CD4-positive, CD25-positive, alpha-beta regulatory T cell (primary cell): ENCODE measurements at regions not wholly inside any gene's neighbourhood (a gene's known extent, or its start where the extent isn't known, plus 50 kb on each side); places are given as distances from the start of the nearest gene placed in this dataset.

Experiments
- ATAC-seq, 2 donors: fragments of 150-1000 bp; cut with Tn5 transposase; one replicate each; pipeline ENCODE4 v1.10.0; 2021; ENCODE audit warnings: low read depth in 2 of 2, moderate number of reproducible peaks in 2 of 2, moderate library complexity in 1 of 2
- DNase-seq, 3 donors: peaks; one replicate each; pipeline versions ENCODE4 v3.0.0 to v3.0.0-alpha.2; 2012 to 2022; ENCODE audit warnings: mixed read lengths in 1 of 3
- H3K27ac ChIP-seq: one replicate; pipeline ENCODE4 v1.7.0; 2013; ENCODE audit warnings: mild to moderate bottlenecking, low read length; ENCODE audit not compliant: insufficient read depth, poor library complexity, severe bottlenecking
- H3K27me3 ChIP-seq: one replicate; pipeline ENCODE4 v1.7.0; 2013; ENCODE audit warnings: low read length; ENCODE audit not compliant: control insufficient read depth, insufficient read depth
- H3K36me3 ChIP-seq: one replicate; pipeline ENCODE4 v1.7.0; 2013; ENCODE audit warnings: mild to moderate bottlenecking, low read length, moderate library complexity; ENCODE audit not compliant: control insufficient read depth, insufficient read depth
- H3K4me1 ChIP-seq: 2 replicates; pipeline ENCODE4 v1.7.0; 2013; ENCODE audit warnings: mild to moderate bottlenecking, low read length; ENCODE audit not compliant: insufficient read depth, control insufficient read depth, poor library complexity, severe bottlenecking
- H3K4me3 ChIP-seq: one replicate; pipeline ENCODE4 v1.7.0; 2013; ENCODE audit warnings: low read depth, mild to moderate bottlenecking, low read length, moderate library complexity
- H3K9me3 ChIP-seq, 2 experiments: 1 replicate in 1 of 2; 2 replicates in 1 of 2; pipeline ENCODE4 v1.7.0; 2013; ENCODE audit warnings: low read length in 2 of 2, mild to moderate bottlenecking in 1 of 2, moderate library complexity in 1 of 2; ENCODE audit not compliant: control insufficient read depth in 2 of 2
- H3K27ac Mint-ChIP-seq, 3 donors: one replicate each; pipeline ENCODE4 v1.8.0; 2020 to 2022; ENCODE audit warnings: mild to moderate bottlenecking in 3 of 3, mixed read lengths in 3 of 3, moderate library complexity in 2 of 3
- H3K27me3 Mint-ChIP-seq: one replicate; pipeline ENCODE4 v1.8.0; 2022; ENCODE audit warnings: mild to moderate bottlenecking, mixed read lengths
- H3K36me3 Mint-ChIP-seq: one replicate; pipeline ENCODE4 v1.8.0; 2020; ENCODE audit warnings: mixed read lengths
- H3K4me1 Mint-ChIP-seq, 4 donors: one replicate each; pipeline ENCODE4 v1.8.0; 2020 to 2022; ENCODE audit warnings: mixed read lengths in 4 of 4, mild to moderate bottlenecking in 1 of 4
- H3K4me3 Mint-ChIP-seq, 4 donors: one replicate each; pipeline ENCODE4 v1.8.0; 2020 to 2022; ENCODE audit warnings: mild to moderate bottlenecking in 4 of 4, mixed read lengths in 4 of 4, moderate library complexity in 3 of 4
- H3K9me3 Mint-ChIP-seq, 7 donors: one replicate each; pipeline ENCODE4 v1.8.0; 2020 to 2022; ENCODE audit warnings: mixed read lengths in 7 of 7, mild to moderate bottlenecking in 3 of 7, moderate library complexity in 2 of 7

GRCh38 chr7:51455513-51455912, 138.9 kb upstream of the COBL start:
- no peaks in the 10 kb centered on the region for H3K4me1 ChIP-seq
- no peak overlapping the region for H3K27ac ChIP-seq
- H3K9me3 ChIP-seq = no peaks in the 10 kb centered on the region
- H3K9me3 Mint-ChIP-seq = peaks cover 0 to 6% (median 1%) of the 10 kb centered on the region in 7 donors
- no peaks in the 10 kb centered on the region for H3K36me3 Mint-ChIP-seq
- H3K4me1 Mint-ChIP-seq = no peaks in the 10 kb centered on the region
- H3K4me3 Mint-ChIP-seq = no peak overlapping the region
- no peak for DNase-seq
- peaks cover 6% of the 10 kb centered on the region for H3K27me3 Mint-ChIP-seq
- H3K36me3 ChIP-seq = no peaks in the 10 kb centered on the region
- H3K27me3 ChIP-seq = no peaks in the 10 kb centered on the region
- H3K4me3 ChIP-seq = no peak overlapping the region
- H3K27ac Mint-ChIP-seq = no peak overlapping the region
- ATAC-seq = no peak

- no peak for ATAC-seq
- Histone ChIP-seq H3K27ac (no peak overlapping the region), H3K4me1 (no peaks in the 10 kb centered on the region), H3K36me3 (no peaks in the 10 kb centered on the region), H3K27me3 (no peaks in the 10 kb centered on the region), H3K9me3 (no peaks in the 10 kb centered on the region), H3K4me3 (no peak overlapping the region)
- no peak overlapping the region for H3K4me3 Mint-ChIP-seq
- peaks cover 2 to 9% (median 3%) of the 10 kb centered on the region in 7 donors for H3K9me3 Mint-ChIP-seq
- no peak overlapping the region for H3K27ac Mint-ChIP-seq
- no peak for DNase-seq
- H3K36me3 Mint-ChIP-seq = no peaks in the 10 kb centered on the region
- H3K27me3 Mint-ChIP-seq = peaks cover 6% of the 10 kb centered on the region
- no peaks in the 10 kb centered on the region for H3K4me1 Mint-ChIP-seq
Measured at GRCh38 chr7:51455086-51455485, 138.5 kb upstream of the COBL start.

- no peaks in the 10 kb centered on the region for H3K4me1 Mint-ChIP-seq
- Histone ChIP-seq H3K9me3 (no peaks in the 10 kb centered on the region), H3K4me3 (no peak overlapping the region), H3K27ac (no peak overlapping the region), H3K4me1 (no peaks in the 10 kb centered on the region), H3K27me3 (no peaks in the 10 kb centered on the region), H3K36me3 (no peaks in the 10 kb centered on the region)
- no peak for DNase-seq
- H3K27ac Mint-ChIP-seq = no peak overlapping the region
- peaks cover 0 to 9% (median 3%) of the 10 kb centered on the region in 7 donors for H3K9me3 Mint-ChIP-seq
- ATAC-seq = no peak
- H3K4me3 Mint-ChIP-seq = no peak overlapping the region
- no peaks in the 10 kb centered on the region for H3K36me3 Mint-ChIP-seq
- no peaks in the 10 kb centered on the region for H3K27me3 Mint-ChIP-seq
Measured at GRCh38 chr7:51452694-51453093, 136.1 kb upstream of the COBL start.

DNA sequence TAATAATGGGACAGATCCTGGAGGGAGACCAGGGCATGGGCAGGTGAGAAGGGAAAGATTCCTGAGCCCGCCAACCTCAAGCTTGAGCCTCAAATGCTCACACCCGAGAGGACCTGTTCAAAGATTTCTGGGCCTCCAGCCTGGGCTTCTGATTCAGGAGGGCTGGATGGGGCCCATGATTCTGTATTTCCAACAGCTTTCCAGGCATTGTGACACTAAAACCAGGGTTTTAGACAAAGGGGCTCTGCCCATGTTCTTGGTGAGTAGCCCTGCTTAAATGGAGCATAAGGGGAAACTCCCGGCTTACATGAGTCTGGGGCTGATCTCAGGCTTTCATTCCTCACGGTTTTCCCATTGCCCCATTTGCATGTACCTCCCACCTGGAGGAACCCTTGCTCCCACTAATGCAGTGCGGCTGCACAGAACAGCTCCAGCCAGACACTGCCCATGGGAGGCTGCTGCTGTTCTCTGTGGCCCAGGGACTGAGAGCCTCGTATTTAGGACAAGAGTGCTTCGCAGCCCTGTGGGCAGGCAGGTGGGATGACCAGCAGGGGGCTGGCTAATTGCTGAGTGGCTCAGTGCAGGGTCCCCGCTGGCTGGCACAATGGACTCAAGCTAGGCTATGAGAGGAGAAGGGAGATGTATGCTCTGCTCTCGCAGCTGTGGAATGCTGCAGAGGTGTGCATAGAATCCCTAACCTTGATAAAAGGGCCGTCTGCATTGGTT, 135.3 kb upstream of the COBL start:
- no peak overlapping the region for H3K4me3 Mint-ChIP-seq
- ATAC-seq = no peak
- Histone ChIP-seq H3K27ac (no peak overlapping the region), H3K9me3 (no peaks in the 10 kb centered on the region), H3K36me3 (no peaks in the 10 kb centered on the region), H3K4me1 (no peaks in the 10 kb centered on the region), H3K4me3 (no peak overlapping the region), H3K27me3 (no peaks in the 10 kb centered on the region)
- no peaks in the 10 kb centered on the region for H3K36me3 Mint-ChIP-seq
- no peak overlapping the region for H3K27ac Mint-ChIP-seq
- no peaks in the 10 kb centered on the region for H3K4me1 Mint-ChIP-seq
- H3K27me3 Mint-ChIP-seq = no peaks in the 10 kb centered on the region
- DNase-seq = no peak
- H3K9me3 Mint-ChIP-seq = peaks cover 0 to 9% (median 3%) of the 10 kb centered on the region in 7 donors

DNA sequence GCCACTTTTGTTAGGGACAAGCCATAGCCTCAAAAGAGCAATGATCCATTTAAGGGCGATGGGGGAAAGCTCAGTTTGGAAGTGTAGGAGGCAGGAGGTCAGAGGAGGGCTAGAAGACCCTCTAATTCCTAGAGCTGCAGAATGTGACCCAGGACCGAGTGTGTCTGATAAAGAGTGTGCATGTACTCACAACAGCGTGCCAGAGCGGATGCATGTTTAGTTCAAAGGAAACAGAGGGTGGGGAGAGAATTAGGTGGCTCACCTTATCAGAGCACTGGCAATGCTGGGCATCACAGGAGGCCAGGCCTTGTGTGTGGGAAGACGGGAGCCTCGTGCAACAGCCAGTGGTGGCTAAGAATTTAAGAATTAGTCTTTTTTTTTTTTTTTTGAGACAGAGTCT, 133.9 kb upstream of the COBL start:
- Histone ChIP-seq H3K27me3 (no peaks in the 10 kb centered on the region), H3K4me1 (no peaks in the 10 kb centered on the region), H3K4me3 (no peak overlapping the region), H3K27ac (no peak overlapping the region), H3K9me3 (no peaks in the 10 kb centered on the region), H3K36me3 (no peaks in the 10 kb centered on the region)
- no peaks in the 10 kb centered on the region for H3K4me1 Mint-ChIP-seq
- H3K27ac Mint-ChIP-seq = no peak overlapping the region
- no peak for ATAC-seq
- DNase-seq = no peak
- H3K9me3 Mint-ChIP-seq = peaks cover 0 to 9% (median 4%) of the 10 kb centered on the region in 7 donors
- no peaks in the 10 kb centered on the region for H3K27me3 Mint-ChIP-seq
- no peaks in the 10 kb centered on the region for H3K36me3 Mint-ChIP-seq
- no peak overlapping the region for H3K4me3 Mint-ChIP-seq

GRCh38 chr7:51446785-51447184, 130.2 kb upstream of the COBL start:
- no peak overlapping the region for H3K4me3 ChIP-seq
- H3K36me3 ChIP-seq = no peaks in the 10 kb centered on the region
- H3K27me3 ChIP-seq = no peaks in the 10 kb centered on the region
- DNase-seq (no peak), ATAC-seq (no peak)
- H3K9me3 Mint-ChIP-seq = peaks cover 0 to 17% (median 10%) of the 10 kb centered on the region in 7 donors
- no peaks in the 10 kb centered on the region for H3K27me3 Mint-ChIP-seq
- no peak overlapping the region for H3K27ac Mint-ChIP-seq
- no peak overlapping the region for H3K4me3 Mint-ChIP-seq
- no peaks in the 10 kb centered on the region for H3K36me3 Mint-ChIP-seq
- no peaks in the 10 kb centered on the region for H3K4me1 ChIP-seq
- peaks cover 0 to 6% (median 0%) of the 10 kb centered on the region in 4 donors for H3K4me1 Mint-ChIP-seq
- peaks cover 0 to 10% of the 10 kb centered on the region in 2 experiments for H3K9me3 ChIP-seq
- no peak overlapping the region for H3K27ac ChIP-seq

GRCh38 chr7:51446356-51446755, 129.7 kb upstream of the COBL start:
- H3K27me3 Mint-ChIP-seq = no peaks in the 10 kb centered on the region
- H3K4me3 Mint-ChIP-seq = no peak overlapping the region
- DNase-seq = no peak
- Histone ChIP-seq H3K4me1 (no peaks in the 10 kb centered on the region), H3K4me3 (no peak overlapping the region), H3K36me3 (no peaks in the 10 kb centered on the region), H3K27me3 (no peaks in the 10 kb centered on the region), H3K27ac (no peak overlapping the region), H3K9me3 (peaks cover 0 to 10% of the 10 kb centered on the region in 2 experiments)
- peaks cover 0 to 17% (median 10%) of the 10 kb centered on the region in 7 donors for H3K9me3 Mint-ChIP-seq
- no peaks in the 10 kb centered on the region for H3K36me3 Mint-ChIP-seq
- ATAC-seq = no peak
- peaks cover 0 to 6% (median 0%) of the 10 kb centered on the region in 4 donors for H3K4me1 Mint-ChIP-seq
- no peak overlapping the region for H3K27ac Mint-ChIP-seq

DNA sequence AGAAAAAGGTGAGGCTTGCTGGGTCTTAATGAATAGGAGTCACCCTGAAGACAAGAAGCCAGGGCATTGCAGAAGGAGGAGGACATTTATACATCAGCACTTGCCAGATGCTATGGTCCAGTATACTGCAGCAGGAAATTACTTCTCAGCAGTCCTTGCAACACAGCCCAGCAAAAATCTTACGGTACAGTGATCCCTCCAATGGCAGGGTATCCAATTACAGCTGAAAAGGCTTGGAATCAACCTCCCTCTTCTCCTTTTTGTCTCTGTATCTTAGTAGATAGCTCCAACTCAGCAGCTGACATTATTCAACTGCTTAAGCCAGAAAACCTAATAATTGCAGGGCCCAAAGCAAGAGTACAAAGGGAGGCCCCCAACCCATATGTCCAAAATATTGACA, 128.3 kb upstream of the COBL start:
- Histone ChIP-seq H3K4me1 (no peaks in the 10 kb centered on the region), H3K36me3 (no peaks in the 10 kb centered on the region), H3K4me3 (no peak overlapping the region), H3K27ac (no peak overlapping the region), H3K9me3 (peaks cover 0 to 10% of the 10 kb centered on the region in 2 experiments), H3K27me3 (no peaks in the 10 kb centered on the region)
- DNase-seq = no peak
- Mint-ChIP-seq H3K27me3 (no peaks in the 10 kb centered on the region), H3K4me1 (peaks cover 0 to 6% (median 0%) of the 10 kb centered on the region in 4 donors), H3K27ac (peak overlapping the region in 1 of 3 donors; percentile 43), H3K9me3 (peaks cover 0 to 12% (median 9%) of the 10 kb centered on the region in 7 donors), H3K36me3 (no peaks in the 10 kb centered on the region), H3K4me3 (no peak overlapping the region)
- no peak for ATAC-seq
